A673 (cell line): ENCODE measurements at regions not wholly inside any gene's neighbourhood (a gene's known extent, or its start where the extent isn't known, plus 50 kb on each side); places are given as distances from the start of the nearest gene placed in this dataset.

Source experiments
- EZH2 ChIP-seq: fragments of 200-600 bp; sonication (generic); IDR thresholded peaks from 2 replicates; pipeline ENCODE4 v1.6.1; 2017; ENCODE audit warnings: borderline replicate concordance, low read depth, mild to moderate bottlenecking, mixed read lengths, antibody characterized with exemption, low read length; ENCODE audit not compliant: poor library complexity, severe bottlenecking
- TF ChIP-seq, protein P1 (sequence below): fragments of 300-800, 200-600 bp; sonication (generic); conservative IDR thresholded peaks from 2 replicates; pipeline ENCODE4 v1.5.1; 2017; ENCODE audit warnings: low read depth, mild to moderate bottlenecking, antibody characterized with exemption, low read length, moderate library complexity, mixed read lengths

DNA sequence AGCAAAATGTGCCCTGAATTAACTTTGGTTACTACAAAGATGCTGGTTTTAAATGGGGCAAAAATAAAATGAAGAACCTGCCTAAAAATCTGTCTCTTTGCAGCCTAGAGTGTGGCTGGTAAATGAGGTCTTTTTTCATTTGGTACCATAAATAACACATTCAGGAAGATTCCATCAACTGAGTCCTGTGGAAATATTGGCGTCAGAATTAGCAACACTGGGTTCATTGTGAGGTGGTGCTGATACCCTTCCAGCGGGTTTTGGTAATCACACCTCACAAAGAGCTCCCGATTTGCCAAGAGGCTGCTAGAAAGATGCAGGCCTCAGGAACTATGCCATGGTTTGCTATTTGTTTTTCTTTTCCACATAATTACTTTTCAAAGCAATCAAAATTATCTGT is 55.3 kb downstream of the FAM50B start:
- no peak for TF ChIP-seq EZH2
- TF ChIP-seq, protein P1, sequence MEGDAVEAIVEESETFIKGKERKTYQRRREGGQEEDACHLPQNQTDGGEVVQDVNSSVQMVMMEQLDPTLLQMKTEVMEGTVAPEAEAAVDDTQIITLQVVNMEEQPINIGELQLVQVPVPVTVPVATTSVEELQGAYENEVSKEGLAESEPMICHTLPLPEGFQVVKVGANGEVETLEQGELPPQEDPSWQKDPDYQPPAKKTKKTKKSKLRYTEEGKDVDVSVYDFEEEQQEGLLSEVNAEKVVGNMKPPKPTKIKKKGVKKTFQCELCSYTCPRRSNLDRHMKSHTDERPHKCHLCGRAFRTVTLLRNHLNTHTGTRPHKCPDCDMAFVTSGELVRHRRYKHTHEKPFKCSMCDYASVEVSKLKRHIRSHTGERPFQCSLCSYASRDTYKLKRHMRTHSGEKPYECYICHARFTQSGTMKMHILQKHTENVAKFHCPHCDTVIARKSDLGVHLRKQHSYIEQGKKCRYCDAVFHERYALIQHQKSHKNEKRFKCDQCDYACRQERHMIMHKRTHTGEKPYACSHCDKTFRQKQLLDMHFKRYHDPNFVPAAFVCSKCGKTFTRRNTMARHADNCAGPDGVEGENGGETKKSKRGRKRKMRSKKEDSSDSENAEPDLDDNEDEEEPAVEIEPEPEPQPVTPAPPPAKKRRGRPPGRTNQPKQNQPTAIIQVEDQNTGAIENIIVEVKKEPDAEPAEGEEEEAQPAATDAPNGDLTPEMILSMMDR: no peak
